ELF-1 (cell line): ENCODE measurements at regions not wholly inside any gene's neighbourhood (a gene's known extent, or its start where the extent isn't known, plus 50 kb on each side); places are given as distances from the start of the nearest gene placed in this dataset.
"Not testable (repeated sequence)": the region's sequence is repeated elsewhere in the genome, so short reads cannot be mapped to it uniquely, and the experiment has no call there.

Experiments
- DNase-seq: peaks from one replicate; pipeline ENCODE4 v3.0.0-alpha.2; 2016; ENCODE audit warnings: low read depth, low spot score

- DNase-seq = no peak
Observed at GRCh38 chrX:109172091-109172602, 309.7 kb downstream of the GUCY2F start.

GRCh38 chrX:109155161-109155560 lies 326.7 kb downstream of the GUCY2F start:
- DNase-seq = no peak

GRCh38 chrX:109144173-109144572 lies 337.7 kb downstream of the GUCY2F start:
- peak; percentile 51 for DNase-seq

GRCh38 chrX:109140463-109140862 lies 341.4 kb downstream of the GUCY2F start:
- no peak for DNase-seq

GRCh38 chrX:109134777-109135176 lies 347.1 kb downstream of the GUCY2F start:
- DNase-seq = no peak

- no peak for DNase-seq
Observed at GRCh38 chrX:109125304-109125703, 356.6 kb downstream of the GUCY2F start.

GRCh38 chrX:109089359-109089758 lies 353.0 kb upstream of the IRS4 start:
- no peak for DNase-seq

GRCh38 chrX:109077788-109078187 lies 341.4 kb upstream of the IRS4 start:
- DNase-seq = no peak

- peak; percentile 58 for DNase-seq
Observed at GRCh38 chrX:109054181-109054581, 317.8 kb upstream of the IRS4 start.

GRCh38 chrX:109049903-109050302 lies 313.5 kb upstream of the IRS4 start:
- peak; percentile 40 for DNase-seq

- no peak for DNase-seq
Observed at GRCh38 chrX:109049416-109049815, 313.1 kb upstream of the IRS4 start.

- DNase-seq = peak; percentile 8
Observed at GRCh38 chrX:109040057-109040456, 303.7 kb upstream of the IRS4 start.

- no peak for DNase-seq
Observed at GRCh38 chrX:109036624-109037023, 300.3 kb upstream of the IRS4 start.

- DNase-seq = no peak
Observed at GRCh38 chrX:108993909-108994308, 257.5 kb upstream of the IRS4 start.

- not testable (repeated sequence) for DNase-seq
Observed at GRCh38 chrX:108972899-108973298, 236.5 kb upstream of the IRS4 start.

GRCh38 chrX:108947205-108947604 lies 210.8 kb upstream of the IRS4 start:
- DNase-seq = peak; percentile 72

GRCh38 chrX:108946531-108946930 lies 210.2 kb upstream of the IRS4 start:
- no peak for DNase-seq

- DNase-seq = no peak
Observed at GRCh38 chrX:108945883-108946523, 209.6 kb upstream of the IRS4 start.

- DNase-seq = no peak
Observed at GRCh38 chrX:108914791-108915190, 178.4 kb upstream of the IRS4 start.

GRCh38 chrX:108903831-108904230 lies 167.5 kb upstream of the IRS4 start:
- DNase-seq = not testable (repeated sequence)

GRCh38 chrX:108900333-108900732 lies 164.0 kb upstream of the IRS4 start:
- no peak for DNase-seq

GRCh38 chrX:108896349-108896748 lies 160.0 kb upstream of the IRS4 start:
- not testable (repeated sequence) for DNase-seq

- DNase-seq = no peak
Observed at GRCh38 chrX:108892501-108892900, 156.1 kb upstream of the IRS4 start.

GRCh38 chrX:108875548-108875947 lies 139.2 kb upstream of the IRS4 start:
- DNase-seq = no peak
